GM06990 (cell line): ENCODE measurements at regions not wholly inside any gene's neighbourhood (a gene's known extent, or its start where the extent isn't known, plus 50 kb on each side); places are given as distances from the start of the nearest gene placed in this dataset.

ENCODE experiments used
- DNase-seq: peaks from one replicate; pipeline ENCODE4 v3.0.0-alpha.2; 2011; ENCODE audit not compliant: insufficient read length; ENCODE audit errors: extremely low read depth
- H3K27me3 ChIP-seq: replicated peaks from 2 replicates; pipeline ENCODE4 v1.6.0; 2011; ENCODE audit warnings: low read length; ENCODE audit not compliant: control insufficient read depth, insufficient read depth
- H3K36me3 ChIP-seq: 2 replicates; pipeline ENCODE4 v1.5.1; 2011; ENCODE audit warnings: low read length; ENCODE audit not compliant: control insufficient read depth, insufficient read depth
- H3K4me3 ChIP-seq: replicated peaks from 2 replicates; pipeline ENCODE4 v1.5.1; 2011; ENCODE audit warnings: low read depth, mild to moderate bottlenecking, control low read depth, low read length
- TF ChIP-seq, protein P1 (sequence below): IDR thresholded peaks from 2 replicates; pipeline ENCODE4 v1.5.1; 2011; ENCODE audit warnings: low read length, control low read depth, mild to moderate bottlenecking, inconsistent platforms; ENCODE audit not compliant: insufficient read depth, poor library complexity, severe bottlenecking

GRCh38 chr2:2938481-2938880 lies 439.1 kb downstream of the EIPR1 start:
- no peaks in the 10 kb centered on the region for H3K27me3 ChIP-seq
- H3K4me3 ChIP-seq, result no peak overlapping the region
- TF ChIP-seq, protein P1, sequence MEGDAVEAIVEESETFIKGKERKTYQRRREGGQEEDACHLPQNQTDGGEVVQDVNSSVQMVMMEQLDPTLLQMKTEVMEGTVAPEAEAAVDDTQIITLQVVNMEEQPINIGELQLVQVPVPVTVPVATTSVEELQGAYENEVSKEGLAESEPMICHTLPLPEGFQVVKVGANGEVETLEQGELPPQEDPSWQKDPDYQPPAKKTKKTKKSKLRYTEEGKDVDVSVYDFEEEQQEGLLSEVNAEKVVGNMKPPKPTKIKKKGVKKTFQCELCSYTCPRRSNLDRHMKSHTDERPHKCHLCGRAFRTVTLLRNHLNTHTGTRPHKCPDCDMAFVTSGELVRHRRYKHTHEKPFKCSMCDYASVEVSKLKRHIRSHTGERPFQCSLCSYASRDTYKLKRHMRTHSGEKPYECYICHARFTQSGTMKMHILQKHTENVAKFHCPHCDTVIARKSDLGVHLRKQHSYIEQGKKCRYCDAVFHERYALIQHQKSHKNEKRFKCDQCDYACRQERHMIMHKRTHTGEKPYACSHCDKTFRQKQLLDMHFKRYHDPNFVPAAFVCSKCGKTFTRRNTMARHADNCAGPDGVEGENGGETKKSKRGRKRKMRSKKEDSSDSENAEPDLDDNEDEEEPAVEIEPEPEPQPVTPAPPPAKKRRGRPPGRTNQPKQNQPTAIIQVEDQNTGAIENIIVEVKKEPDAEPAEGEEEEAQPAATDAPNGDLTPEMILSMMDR, result no peak
- H3K36me3 ChIP-seq, result no peaks in the 10 kb centered on the region
- no peak for DNase-seq

- TF ChIP-seq, protein P1, result no peak
- DNase-seq, result no peak
- H3K36me3 ChIP-seq, result no peaks in the 10 kb centered on the region
- no peak overlapping the region for H3K4me3 ChIP-seq
- no peaks in the 10 kb centered on the region for H3K27me3 ChIP-seq
Observed at GRCh38 chr2:2935445-2936149, 442.0 kb downstream of the EIPR1 start.

GRCh38 chr2:2933426-2933825 lies 444.2 kb downstream of the EIPR1 start:
- Histone ChIP-seq H3K36me3 (no peaks in the 10 kb centered on the region), H3K4me3 (no peak overlapping the region), H3K27me3 (no peaks in the 10 kb centered on the region)
- DNase-seq, result no peak
- TF ChIP-seq, protein P1, result no peak

- H3K4me3 ChIP-seq, result no peak overlapping the region
- TF ChIP-seq, protein P1, result no peak
- H3K36me3 ChIP-seq, result no peaks in the 10 kb centered on the region
- H3K27me3 ChIP-seq, result no peaks in the 10 kb centered on the region
- no peak for DNase-seq
Observed at GRCh38 chr2:2932692-2933305, 444.8 kb downstream of the EIPR1 start.

DNA sequence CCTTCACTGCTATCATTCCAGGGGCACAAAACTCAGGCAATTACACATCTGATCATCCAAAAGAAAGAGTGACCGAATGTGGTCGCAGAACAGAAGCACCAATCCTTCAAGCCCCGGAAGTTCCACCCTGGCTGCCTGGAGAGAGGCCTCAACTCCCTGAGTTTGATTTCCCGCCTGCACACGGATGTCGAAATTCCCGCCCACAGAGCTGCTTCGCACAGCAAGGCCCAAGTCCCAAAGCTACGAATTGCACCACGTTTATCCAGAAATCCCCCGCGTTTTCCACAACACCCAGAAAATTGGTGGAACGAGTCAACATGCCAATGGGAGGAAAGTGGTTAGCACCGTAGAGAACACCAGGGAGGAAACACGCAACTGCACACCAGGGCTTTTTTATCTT lies 445.4 kb downstream of the EIPR1 start:
- no peak overlapping the region for H3K4me3 ChIP-seq
- H3K36me3 ChIP-seq, result no peaks in the 10 kb centered on the region
- H3K27me3 ChIP-seq, result no peaks in the 10 kb centered on the region
- DNase-seq, result no peak
- TF ChIP-seq, protein P1, result no peak
